Memory B cell (primary cell): ENCODE measurements at regions not wholly inside any gene's neighbourhood (a gene's known extent, or its start where the extent isn't known, plus 50 kb on each side); places are given as distances from the start of the nearest gene placed in this dataset.

Experiments
- ATAC-seq: fragments of 150-1000 bp; cut with Tn5 transposase; 2 replicates; pipeline ENCODE4 v1.10.0; 2021; ENCODE audit warnings: low read depth, mild to moderate bottlenecking, moderate library complexity
- DNase-seq, 2 donors: peaks; one replicate each; pipeline ENCODE4 v3.0.0; 2022; ENCODE audit warnings: low spot score in 2 of 2
- H3K27ac Mint-ChIP-seq: one replicate; pipeline ENCODE4 v1.8.0; 2022; ENCODE audit warnings: mild to moderate bottlenecking, moderate library complexity, mixed read lengths
- H3K27me3 Mint-ChIP-seq: one replicate; pipeline ENCODE4 v1.8.0; 2022; ENCODE audit warnings: mixed read lengths
- H3K36me3 Mint-ChIP-seq: one replicate; pipeline ENCODE4 v1.8.0; 2022; ENCODE audit warnings: mild to moderate bottlenecking, mixed read lengths
- H3K4me1 Mint-ChIP-seq: one replicate; pipeline ENCODE4 v1.8.0; 2022; ENCODE audit warnings: mixed read lengths
- H3K4me3 Mint-ChIP-seq: one replicate; pipeline ENCODE4 v1.8.0; 2022; ENCODE audit warnings: mild to moderate bottlenecking, moderate library complexity, mixed read lengths
- H3K9me3 Mint-ChIP-seq: one replicate; pipeline ENCODE4 v1.8.0; 2022; ENCODE audit warnings: mixed read lengths

DNA sequence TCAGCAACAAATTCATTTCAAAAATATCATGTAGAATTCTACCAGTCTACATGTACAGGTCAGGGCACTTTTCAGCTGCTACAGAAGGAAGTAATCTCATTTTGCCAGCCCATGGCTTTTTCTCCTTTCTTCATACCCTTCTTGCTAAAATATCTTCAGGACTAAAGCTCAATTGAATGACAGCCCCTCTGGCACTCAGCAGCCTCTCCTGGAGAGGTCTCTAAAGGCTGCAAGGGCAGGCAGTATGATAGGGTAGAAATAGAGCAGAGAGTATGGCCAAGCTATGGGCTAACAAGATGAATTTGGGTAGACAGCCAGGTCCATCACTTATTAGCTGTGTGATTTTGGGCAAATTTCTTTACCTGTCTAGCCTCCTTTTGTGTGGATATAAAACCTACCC lies 224.6 kb upstream of the RPL34 start:
- Mint-ChIP-seq H3K36me3 (no peaks in the 10 kb centered on the region), H3K27ac (no peak overlapping the region), H3K27me3 (peaks cover 2% of the 10 kb centered on the region), H3K4me3 (no peak overlapping the region), H3K9me3 (no peaks in the 10 kb centered on the region), H3K4me1 (no peaks in the 10 kb centered on the region)
- ATAC-seq (no peak), DNase-seq (no peak)

GRCh38 chr4:108393890-108394472 lies 225.2 kb upstream of the LEF1 start:
- ATAC-seq (no peak), DNase-seq (no peak)
- Mint-ChIP-seq H3K4me1 (no peaks in the 10 kb centered on the region), H3K4me3 (no peak overlapping the region), H3K27me3 (peaks cover 2% of the 10 kb centered on the region), H3K9me3 (no peaks in the 10 kb centered on the region), H3K27ac (no peak overlapping the region), H3K36me3 (no peaks in the 10 kb centered on the region)

- no peak overlapping the region for H3K27ac Mint-ChIP-seq
- ATAC-seq (no peak), DNase-seq (no peak)
- no peaks in the 10 kb centered on the region for H3K9me3 Mint-ChIP-seq
- H3K4me3 Mint-ChIP-seq: no peak overlapping the region
- H3K27me3 Mint-ChIP-seq: peaks cover 3% of the 10 kb centered on the region
- H3K4me1 Mint-ChIP-seq: no peaks in the 10 kb centered on the region
- no peaks in the 10 kb centered on the region for H3K36me3 Mint-ChIP-seq
These were observed 223.1 kb upstream of the LEF1 start for GRCh38 chr4:108391701-108392455.

DNA sequence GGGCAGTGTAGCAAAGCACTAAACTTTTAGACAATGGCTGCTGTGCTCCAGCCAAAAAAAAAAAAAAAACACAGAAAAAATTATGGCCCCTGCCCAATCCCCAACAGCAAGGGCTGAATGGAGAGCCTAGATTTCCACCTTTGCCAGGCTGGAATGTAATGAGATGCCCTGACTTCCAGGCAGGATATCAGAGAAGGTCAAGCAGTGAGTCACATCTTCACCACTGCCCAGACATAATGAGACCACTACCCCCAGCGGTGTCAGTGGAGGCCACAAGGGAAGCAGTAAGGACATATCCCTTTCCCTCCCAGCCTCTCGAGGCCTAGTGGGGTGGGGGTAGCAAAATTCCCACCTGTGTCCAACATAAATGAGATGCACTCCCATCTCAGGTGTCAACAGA lies 216.3 kb upstream of the LEF1 start:
- no peaks in the 10 kb centered on the region for H3K9me3 Mint-ChIP-seq
- H3K27me3 Mint-ChIP-seq: peaks cover 7% of the 10 kb centered on the region
- no peaks in the 10 kb centered on the region for H3K4me1 Mint-ChIP-seq
- H3K4me3 Mint-ChIP-seq: no peak overlapping the region
- no peaks in the 10 kb centered on the region for H3K36me3 Mint-ChIP-seq
- no peak overlapping the region for H3K27ac Mint-ChIP-seq
- DNase-seq (no peak), ATAC-seq (no peak)

DNA sequence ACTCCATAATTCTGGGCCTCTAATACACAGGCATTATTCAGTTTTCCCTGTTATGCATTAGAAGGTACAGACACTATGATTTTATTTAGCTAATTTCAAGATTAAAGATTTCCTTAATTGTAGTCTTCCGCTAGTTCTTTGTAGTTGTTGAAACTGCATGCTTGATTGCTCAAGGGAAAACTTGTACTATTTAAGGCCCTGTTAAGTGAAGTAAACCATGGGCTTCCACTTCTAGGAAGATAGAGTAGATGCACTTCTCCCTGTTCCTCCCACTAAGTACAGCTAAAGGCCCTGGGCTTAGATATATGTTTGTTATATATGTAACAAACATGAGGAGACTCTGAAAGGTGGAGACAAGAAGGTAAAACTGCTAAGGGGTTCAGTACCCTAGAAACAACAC lies 215.8 kb upstream of the LEF1 start:
- peaks cover 7% of the 10 kb centered on the region for H3K27me3 Mint-ChIP-seq
- no peaks in the 10 kb centered on the region for H3K36me3 Mint-ChIP-seq
- no peaks in the 10 kb centered on the region for H3K9me3 Mint-ChIP-seq
- no peak overlapping the region for H3K4me3 Mint-ChIP-seq
- H3K27ac Mint-ChIP-seq: no peak overlapping the region
- H3K4me1 Mint-ChIP-seq: no peaks in the 10 kb centered on the region
- no peak for DNase-seq
- ATAC-seq: no peak

DNA sequence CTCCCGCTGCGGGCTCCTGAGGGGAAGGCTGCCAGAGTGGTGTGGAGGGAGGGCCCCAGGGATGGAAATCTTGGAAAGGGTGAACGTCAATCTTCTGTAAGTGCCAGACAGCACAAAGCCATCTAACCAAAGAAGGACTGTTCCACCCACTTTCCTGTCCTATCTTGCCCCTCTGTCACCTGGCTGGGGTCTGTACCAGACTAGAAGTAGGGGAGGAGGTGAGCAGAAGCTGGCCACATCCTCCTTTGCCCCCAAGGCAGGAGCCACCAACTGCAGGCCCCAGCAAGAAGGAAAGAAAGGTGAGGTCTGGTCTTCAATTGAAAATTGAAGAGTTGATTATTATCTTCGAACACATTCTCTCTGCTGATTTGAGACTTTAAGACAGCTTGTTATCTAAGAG lies 214.4 kb upstream of the LEF1 start:
- Mint-ChIP-seq H3K9me3 (no peaks in the 10 kb centered on the region), H3K36me3 (no peaks in the 10 kb centered on the region), H3K4me3 (no peak overlapping the region), H3K27me3 (peaks cover 5% of the 10 kb centered on the region), H3K4me1 (no peaks in the 10 kb centered on the region), H3K27ac (no peak overlapping the region)
- no peak for ATAC-seq
- no peak for DNase-seq

DNA sequence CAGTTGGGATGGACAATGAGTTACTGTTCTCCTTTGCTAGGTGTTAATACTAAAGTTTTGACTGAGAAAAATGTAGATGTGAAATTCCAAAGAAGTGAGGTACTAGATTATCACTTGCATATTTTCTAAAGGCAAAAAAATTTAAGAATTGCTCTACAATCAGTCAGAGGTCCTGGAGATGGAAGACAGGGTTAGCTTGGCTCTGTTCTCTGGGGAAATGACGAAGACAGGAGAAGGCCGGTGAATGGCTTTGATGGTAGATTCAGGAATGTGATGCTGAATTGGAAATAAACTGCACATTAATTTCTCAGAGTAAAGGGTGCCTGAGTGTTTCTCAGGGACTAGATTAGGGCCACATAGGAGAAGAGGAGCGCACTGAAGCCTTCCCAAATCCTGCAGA lies 214.0 kb upstream of the LEF1 start:
- H3K4me3 Mint-ChIP-seq: no peak overlapping the region
- no peak for DNase-seq

GRCh38 chr4:108378164-108378563 lies 209.4 kb upstream of the LEF1 start:
- H3K27me3 Mint-ChIP-seq: peaks cover 11% of the 10 kb centered on the region
- H3K9me3 Mint-ChIP-seq: no peaks in the 10 kb centered on the region
- no peak overlapping the region for H3K4me3 Mint-ChIP-seq
- no peak overlapping the region for H3K27ac Mint-ChIP-seq
- no peaks in the 10 kb centered on the region for H3K4me1 Mint-ChIP-seq
- DNase-seq (no peak), ATAC-seq (no peak)
- H3K36me3 Mint-ChIP-seq: no peaks in the 10 kb centered on the region

More for the DNA sequence above, 214.0 kb upstream of the LEF1 start:
- Mint-ChIP-seq H3K9me3 (no peaks in the 10 kb centered on the region), H3K27me3 (peaks cover 5% of the 10 kb centered on the region), H3K4me1 (no peaks in the 10 kb centered on the region), H3K27ac (no peak overlapping the region), H3K36me3 (no peaks in the 10 kb centered on the region)
- no peak for ATAC-seq

DNA sequence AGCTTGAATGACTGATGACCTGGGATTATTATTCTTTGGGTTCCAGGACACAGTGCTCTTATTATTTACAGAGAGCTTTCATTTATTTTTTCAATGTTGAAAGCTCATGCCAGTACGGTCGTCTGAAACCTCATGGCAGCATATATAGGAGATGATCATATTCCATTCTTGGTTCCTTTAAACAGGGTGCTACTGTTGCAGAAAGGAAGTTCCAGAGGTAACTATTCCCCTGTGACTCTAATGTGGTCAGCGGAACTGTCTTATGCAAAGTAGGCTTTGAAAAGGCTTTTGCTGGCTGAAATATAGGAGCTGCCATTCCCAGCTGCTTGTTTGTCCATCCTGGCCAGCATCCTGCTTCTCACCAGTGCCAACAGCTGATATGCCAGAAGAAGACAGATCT lies 208.3 kb upstream of the LEF1 start:
- Mint-ChIP-seq H3K4me3 (no peak overlapping the region), H3K4me1 (no peaks in the 10 kb centered on the region), H3K9me3 (no peaks in the 10 kb centered on the region), H3K36me3 (no peaks in the 10 kb centered on the region), H3K27me3 (peaks cover 7% of the 10 kb centered on the region), H3K27ac (no peak overlapping the region)
- no peak for DNase-seq
- no peak for ATAC-seq

DNA sequence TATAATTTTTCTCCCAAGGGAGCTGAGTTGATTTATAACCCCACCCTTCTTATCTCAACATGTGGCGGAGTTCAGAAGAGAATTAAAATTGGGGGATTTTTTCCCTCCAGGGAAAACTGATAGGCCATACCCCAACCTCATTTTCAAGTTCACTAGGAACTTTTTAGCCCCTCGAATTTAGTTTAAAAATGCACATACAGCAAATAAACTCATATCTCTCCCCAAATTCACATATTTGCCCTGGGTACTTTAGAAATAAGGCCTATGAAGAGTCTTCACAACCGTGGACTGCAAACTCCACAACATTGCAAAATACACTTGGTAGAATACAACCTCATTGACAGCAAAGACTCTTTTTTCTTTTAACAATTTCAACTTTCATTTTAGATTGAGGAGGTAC lies 206.7 kb upstream of the LEF1 start:
- H3K4me1 Mint-ChIP-seq: no peaks in the 10 kb centered on the region
- no peak for DNase-seq

GRCh38 chr4:108372681-108373080 lies 203.9 kb upstream of the LEF1 start:
- H3K36me3 Mint-ChIP-seq: no peaks in the 10 kb centered on the region
- H3K4me1 Mint-ChIP-seq: no peaks in the 10 kb centered on the region
- ATAC-seq: no peak
- DNase-seq: no peak
- no peak overlapping the region for H3K4me3 Mint-ChIP-seq
- no peak overlapping the region for H3K27ac Mint-ChIP-seq
- H3K27me3 Mint-ChIP-seq: peaks cover 5% of the 10 kb centered on the region
- H3K9me3 Mint-ChIP-seq: no peaks in the 10 kb centered on the region

More for the DNA sequence above, 206.7 kb upstream of the LEF1 start:
- Mint-ChIP-seq H3K4me3 (no peak overlapping the region), H3K9me3 (no peaks in the 10 kb centered on the region), H3K27ac (no peak overlapping the region), H3K36me3 (no peaks in the 10 kb centered on the region), H3K27me3 (peaks cover 5% of the 10 kb centered on the region)
- ATAC-seq: no peak

GRCh38 chr4:108371282-108371681 lies 202.6 kb upstream of the LEF1 start:
- no peaks in the 10 kb centered on the region for H3K36me3 Mint-ChIP-seq
- H3K27me3 Mint-ChIP-seq: peaks cover 3% of the 10 kb centered on the region
- DNase-seq: no peak
- H3K4me1 Mint-ChIP-seq: no peaks in the 10 kb centered on the region
- ATAC-seq: no peak
- no peaks in the 10 kb centered on the region for H3K9me3 Mint-ChIP-seq
- no peak overlapping the region for H3K27ac Mint-ChIP-seq
- no peak overlapping the region for H3K4me3 Mint-ChIP-seq

DNA sequence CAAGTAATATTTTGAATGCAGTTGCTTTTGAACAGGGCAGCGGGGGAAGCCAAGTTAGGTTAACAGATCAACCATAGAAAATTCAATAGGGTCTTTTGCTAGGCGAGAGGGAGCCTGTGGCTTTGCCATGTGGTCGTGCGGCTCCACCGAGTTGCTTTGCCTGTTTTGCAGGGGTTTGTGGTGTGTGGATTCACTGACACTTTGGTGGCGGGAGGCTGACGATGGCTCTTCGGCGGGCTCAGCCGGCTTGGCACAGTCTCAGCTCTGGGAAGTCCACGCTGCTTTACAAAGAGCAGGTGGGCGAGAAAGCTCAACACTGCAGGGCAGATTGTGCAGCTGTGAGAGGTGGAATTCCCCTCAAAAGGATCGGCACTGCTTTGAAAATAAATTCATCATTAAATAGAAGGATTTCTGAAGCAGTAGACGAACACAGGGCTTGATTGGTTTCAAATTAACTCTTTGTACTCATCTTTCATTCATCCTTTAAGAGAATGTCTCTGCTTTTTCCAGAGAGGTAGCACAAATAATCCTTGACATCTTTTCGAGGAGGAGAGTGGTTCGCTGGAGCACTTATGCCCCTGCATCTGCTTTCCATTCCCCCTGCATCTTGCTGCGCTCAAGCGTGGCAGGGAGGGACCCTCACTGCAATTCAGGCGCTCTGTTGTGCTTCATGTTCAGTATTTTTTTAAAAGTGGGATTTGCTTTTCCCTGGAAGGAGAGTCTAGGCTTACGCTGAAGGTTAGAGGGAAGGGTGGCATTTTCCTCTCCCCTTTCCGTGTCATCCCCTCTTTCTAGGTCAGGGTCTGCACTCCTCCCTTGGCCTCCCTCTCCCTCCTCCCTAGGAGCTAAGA lies 201.8 kb upstream of the LEF1 start:
- DNase-seq (no peak), ATAC-seq (no peak)
- no peaks in the 10 kb centered on the region for H3K9me3 Mint-ChIP-seq
- no peaks in the 10 kb centered on the region for H3K36me3 Mint-ChIP-seq
- H3K4me1 Mint-ChIP-seq: no peaks in the 10 kb centered on the region
- H3K27ac Mint-ChIP-seq: no peak overlapping the region
- H3K4me3 Mint-ChIP-seq: no peak overlapping the region
- H3K27me3 Mint-ChIP-seq: peaks cover 3% of the 10 kb centered on the region

DNA sequence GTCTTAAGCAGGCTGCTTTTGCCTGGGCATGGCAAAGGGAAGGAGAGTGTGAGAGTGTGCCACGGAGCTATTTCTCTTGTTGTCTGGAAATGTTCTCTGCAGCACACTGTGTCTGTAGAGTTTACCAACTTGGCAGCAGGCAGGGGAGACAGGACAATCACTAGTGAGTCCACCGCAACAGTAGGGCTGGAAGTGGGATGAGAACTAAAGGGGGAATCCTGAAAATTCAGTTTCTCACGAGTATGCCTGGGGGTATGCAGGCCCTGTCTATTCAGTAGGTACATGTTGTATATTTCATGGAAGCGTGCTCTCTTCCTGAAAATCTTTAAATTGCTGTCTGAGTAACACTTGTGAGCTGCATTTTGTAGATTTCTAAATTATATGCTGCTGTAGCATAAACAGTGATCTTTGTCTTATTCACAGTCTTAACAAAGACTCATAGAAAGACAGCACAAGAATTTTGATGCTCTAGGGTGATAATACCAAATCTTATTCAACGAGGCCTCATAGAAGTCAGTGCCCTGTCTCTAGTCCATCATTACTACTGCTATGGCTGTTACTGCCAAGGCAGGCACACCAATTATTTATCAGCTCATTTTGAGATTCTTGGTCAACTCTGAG lies 200.4 kb upstream of the LEF1 start:
- ATAC-seq (no peak), DNase-seq (no peak)
- no peaks in the 10 kb centered on the region for H3K4me1 Mint-ChIP-seq
- H3K4me3 Mint-ChIP-seq: no peak overlapping the region
- no peaks in the 10 kb centered on the region for H3K9me3 Mint-ChIP-seq
- peaks cover 3% of the 10 kb centered on the region for H3K27me3 Mint-ChIP-seq
- no peaks in the 10 kb centered on the region for H3K36me3 Mint-ChIP-seq
- H3K27ac Mint-ChIP-seq: no peak overlapping the region
